GM21423 (cell line): ENCODE measurements at regions not wholly inside any gene's neighbourhood (a gene's known extent, or its start where the extent isn't known, plus 50 kb on each side); places are given as distances from the start of the nearest gene placed in this dataset.
"Not testable (repeated sequence)": the region's sequence is repeated elsewhere in the genome, so short reads cannot be mapped to it uniquely, and the experiment has no call there.

ENCODE experiments used
- ATAC-seq: cut with Tn5 transposase; IDR thresholded peaks from one replicate; pipeline ENCODE4 v1.9.1; 2021; ENCODE audit warnings: mild to moderate bottlenecking, moderate library complexity; ENCODE audit not compliant: unreplicated experiment

DNA sequence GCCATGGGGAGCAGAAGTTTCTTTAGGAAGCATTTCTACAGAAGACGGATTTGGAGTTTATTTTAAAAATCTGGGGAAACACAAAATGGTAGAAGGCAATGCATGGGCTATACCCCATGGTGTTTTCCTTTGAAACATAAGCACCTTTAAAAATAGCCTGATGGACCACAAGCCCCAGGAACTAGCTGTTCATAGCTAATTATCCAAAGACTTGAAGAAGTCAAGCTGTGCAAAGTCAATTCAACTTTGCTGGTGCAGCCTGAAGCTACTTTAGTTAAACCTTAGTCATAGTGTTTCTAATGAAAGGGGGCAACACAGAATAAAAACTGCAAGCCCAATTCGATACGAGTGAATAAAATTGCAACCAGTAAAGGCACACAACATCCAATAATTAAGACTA, 732.5 kb downstream of the GALC start:
- ATAC-seq = no peak

GRCh38 chr14:87257421-87257820, 735.6 kb downstream of the GALC start:
- ATAC-seq = no peak

- ATAC-seq = no peak
These were observed 737.9 kb downstream of the GALC start for GRCh38 chr14:87255058-87255457.

- ATAC-seq = no peak
These were observed 738.6 kb downstream of the GALC start for GRCh38 chr14:87254331-87254874.

- not testable (repeated sequence) for ATAC-seq
These were observed 739.2 kb downstream of the GALC start for GRCh38 chr14:87253791-87254190.

- ATAC-seq = no peak
These were observed 740.9 kb downstream of the GALC start for GRCh38 chr14:87252103-87252502.

- ATAC-seq = no peak
These were observed 742.0 kb downstream of the GALC start for GRCh38 chr14:87251011-87251410.

GRCh38 chr14:87241018-87241768, 751.8 kb downstream of the GALC start:
- ATAC-seq = no peak

GRCh38 chr14:87240319-87240718, 752.7 kb downstream of the GALC start:
- ATAC-seq = not testable (repeated sequence)

- no peak for ATAC-seq
These were observed 759.1 kb downstream of the GALC start for GRCh38 chr14:87233806-87234384.

- no peak for ATAC-seq
These were observed 759.7 kb downstream of the GALC start for GRCh38 chr14:87233266-87233665.

GRCh38 chr14:87231336-87232026, 761.5 kb downstream of the GALC start:
- ATAC-seq = no peak

DNA sequence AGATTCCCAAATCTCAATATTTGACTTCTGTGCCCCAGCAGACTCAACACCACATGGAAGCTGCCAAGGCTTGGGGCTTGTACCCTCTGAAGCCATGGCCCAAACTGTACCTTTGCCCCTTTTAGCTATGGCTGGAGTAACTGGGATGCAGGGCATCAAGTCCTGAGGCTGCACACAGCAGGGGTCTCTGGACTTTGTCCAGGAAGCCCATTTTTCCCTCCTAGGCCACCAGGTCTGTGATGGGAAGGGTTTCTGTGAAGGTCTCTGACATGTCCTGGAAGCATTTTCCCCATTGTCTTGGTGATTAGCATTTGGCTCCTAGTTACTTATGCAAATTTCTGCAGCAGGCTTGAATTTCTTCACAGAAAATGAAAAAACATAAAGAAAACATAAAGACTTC, 762.3 kb downstream of the GALC start:
- ATAC-seq = no peak

- no peak for ATAC-seq
These were observed 763.9 kb downstream of the GALC start for GRCh38 chr14:87229131-87229530.

GRCh38 chr14:87217023-87217422, 776.0 kb downstream of the GALC start:
- no peak for ATAC-seq

- no peak for ATAC-seq
These were observed 778.4 kb downstream of the GALC start for GRCh38 chr14:87214558-87214957.

DNA sequence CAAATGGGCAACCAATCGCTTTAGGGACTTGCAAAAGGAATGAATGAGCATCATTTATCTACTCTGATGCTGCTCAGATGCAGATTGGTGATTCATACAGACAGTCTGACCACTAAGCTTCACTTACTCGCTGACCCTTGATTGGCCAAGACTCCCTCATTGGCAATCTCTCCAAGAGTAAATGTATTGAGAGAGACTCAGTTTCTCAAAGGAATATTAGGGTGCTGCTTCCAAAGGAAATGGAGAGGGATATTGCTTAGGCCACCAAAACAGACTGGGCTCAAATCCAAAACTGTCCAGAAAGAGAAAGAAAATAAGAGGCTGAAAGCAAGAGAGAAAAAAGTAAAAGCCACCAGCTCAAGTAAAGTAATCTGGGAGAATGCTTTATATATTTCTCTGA, 785.2 kb downstream of the GALC start:
- ATAC-seq = no peak

DNA sequence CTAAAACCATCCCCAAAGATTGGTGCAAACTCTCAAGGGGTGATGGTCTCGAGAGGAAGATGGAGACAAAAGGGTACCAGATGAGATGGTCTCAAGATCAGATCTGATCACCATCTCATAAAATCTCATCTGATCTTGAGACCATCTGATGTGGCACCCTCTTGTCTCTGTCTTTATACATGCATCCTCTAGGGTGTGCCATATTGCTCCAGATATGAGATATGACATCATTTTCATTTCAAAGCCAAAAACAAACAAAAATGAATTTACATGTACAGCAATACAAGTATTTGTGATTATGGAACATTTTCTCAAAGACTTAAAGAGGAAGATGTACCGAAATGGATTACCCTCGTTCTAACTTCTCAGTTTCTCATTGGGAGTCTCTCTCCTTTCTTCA, 787.2 kb downstream of the GALC start:
- no peak for ATAC-seq

- ATAC-seq = no peak
These were observed 789.6 kb downstream of the GALC start for GRCh38 chr14:87203346-87203745.

DNA sequence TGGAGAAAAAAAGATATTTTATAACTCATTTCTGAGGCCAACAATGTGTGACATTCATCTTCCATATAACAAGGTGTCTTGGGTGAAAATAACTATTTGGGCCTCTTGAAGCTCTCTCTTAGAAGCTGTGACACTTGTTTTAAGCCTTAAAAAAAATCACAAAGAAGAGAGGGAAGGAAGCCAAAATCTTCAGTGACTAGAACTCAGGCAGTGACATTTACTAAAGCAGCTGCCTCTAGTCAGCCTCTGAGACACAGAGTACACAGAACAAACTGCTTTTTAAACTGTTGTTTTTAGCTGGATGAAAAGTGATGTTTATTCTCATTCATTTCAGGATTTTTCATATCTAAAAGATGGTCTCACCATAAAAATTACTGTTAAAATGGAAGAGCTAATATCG, 793.6 kb downstream of the GALC start:
- ATAC-seq = no peak

GRCh38 chr14:87196436-87196835, 796.5 kb downstream of the GALC start:
- no peak for ATAC-seq

- ATAC-seq = no peak
These were observed 805.2 kb downstream of the GALC start for GRCh38 chr14:87187786-87188185.
